HL-60 (cell line): ENCODE measurements at regions not wholly inside any gene's neighbourhood (a gene's known extent, or its start where the extent isn't known, plus 50 kb on each side); places are given as distances from the start of the nearest gene placed in this dataset.

Experiments
- CTCF ChIP-seq: IDR thresholded peaks from one replicate; pipeline ENCODE4 v1.5.1; 2011; ENCODE audit warnings: low read length, control low read depth, inconsistent platforms; ENCODE audit not compliant: insufficient read depth
- GABPA ChIP-seq: IDR thresholded peaks from 2 replicates; pipeline ENCODE4 v1.6.1; 2012; ENCODE audit warnings: low read depth
- POLR2AphosphoS5 ChIP-seq: IDR thresholded peaks from 2 replicates; pipeline ENCODE4 v1.6.1; 2012; ENCODE audit warnings: low read depth
- REST ChIP-seq: IDR thresholded peaks from 2 replicates; pipeline ENCODE4 v1.6.1; 2012; ENCODE audit warnings: low read depth; ENCODE audit not compliant: insufficient replicate concordance

GRCh38 chr13:73304442-73304841 is 245.6 kb downstream of the KLF5 start:
- TF ChIP-seq CTCF (no peak), POLR2AphosphoS5 (no peak), REST (no peak), GABPA (no peak)
